Muscle of arm (tissue), 1 donor: ENCODE measurements at regions not wholly inside any gene's neighbourhood (a gene's known extent, or its start where the extent isn't known, plus 50 kb on each side); places are given as distances from the start of the nearest gene placed in this dataset.
"Not testable (repeated sequence)": the region's sequence is repeated elsewhere in the genome, so short reads cannot be mapped to it uniquely, and the experiment has no call there.

Source experiments
- DNase-seq: peaks from one replicate; pipeline ENCODE4 v3.0.0-alpha.2; 2013

DNA sequence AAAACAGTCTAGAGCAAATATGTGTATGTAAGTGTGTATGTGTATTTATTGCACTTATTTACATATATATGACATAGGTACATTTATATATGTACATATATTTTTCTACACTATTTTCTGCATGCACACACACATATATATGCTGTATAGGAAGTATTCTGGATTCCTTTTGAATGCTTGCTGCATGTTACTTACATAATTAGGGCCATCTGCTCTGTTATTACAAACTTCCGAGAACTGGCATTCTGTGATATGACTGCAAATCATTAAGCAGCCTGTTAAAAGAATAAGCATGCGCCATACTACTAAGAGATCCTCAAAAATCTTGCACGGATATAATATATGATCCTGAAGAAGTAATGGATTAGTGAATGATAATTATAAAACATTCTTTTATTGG is 1157.6 kb upstream of the TENM3 start:
- DNase-seq, result no peak

DNA sequence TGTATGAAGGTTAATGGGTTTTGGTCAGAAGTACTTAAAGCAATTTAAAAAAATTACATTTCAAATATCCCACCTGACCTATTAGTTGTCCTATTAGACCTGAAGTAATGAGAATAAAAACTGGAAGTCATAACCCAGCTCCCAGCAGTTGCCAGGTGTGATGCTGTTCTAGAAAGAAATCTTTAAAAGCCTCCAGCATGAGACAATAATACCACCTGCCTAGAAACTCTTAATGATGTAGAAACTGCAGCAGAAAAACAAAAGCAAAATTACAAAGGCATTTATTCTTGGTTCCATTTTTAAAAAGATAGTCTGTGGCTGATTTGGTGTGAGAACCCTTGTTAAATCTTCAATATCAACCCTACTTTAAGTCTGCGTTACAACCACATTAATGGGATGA is 1137.7 kb upstream of the TENM3 start:
- DNase-seq, result no peak

DNA sequence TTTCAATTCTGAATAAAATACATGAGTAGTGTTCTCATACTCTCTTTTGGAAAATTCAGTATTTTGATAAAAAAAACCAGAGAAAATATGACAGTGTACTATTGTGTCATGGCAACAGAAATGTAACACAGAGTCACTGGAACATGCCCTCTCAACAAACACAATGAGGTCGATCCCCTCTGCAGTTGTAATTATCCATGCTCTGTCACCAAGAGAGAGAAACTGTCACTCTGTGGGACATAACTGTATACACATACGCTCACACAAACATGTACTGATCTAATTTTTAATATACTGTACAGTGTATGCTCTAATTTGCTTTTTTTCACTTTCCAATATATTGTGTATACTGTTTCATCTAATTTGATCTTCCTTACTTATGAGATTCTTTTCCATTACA is 1136.8 kb upstream of the TENM3 start:
- DNase-seq, result no peak

DNA sequence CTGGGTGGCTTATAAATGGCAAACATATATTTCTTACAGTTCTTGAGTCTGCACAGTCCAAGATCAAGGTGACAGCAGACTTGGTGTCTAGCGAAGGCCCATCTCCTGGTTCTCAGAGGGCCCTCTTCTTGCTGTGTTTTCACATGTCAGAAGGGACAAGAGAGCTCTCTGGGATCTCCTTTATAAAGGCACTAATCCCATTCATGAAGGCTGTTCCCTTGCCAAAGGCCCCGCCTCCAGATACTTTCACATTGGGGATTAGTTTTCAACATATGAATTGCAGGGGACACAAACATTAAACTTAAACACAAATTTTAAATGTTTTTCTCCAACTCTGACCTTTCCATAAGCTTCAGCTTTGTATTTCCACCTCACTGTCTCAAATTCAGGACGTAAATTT is 1135.0 kb upstream of the TENM3 start:
- DNase-seq, result no peak

DNA sequence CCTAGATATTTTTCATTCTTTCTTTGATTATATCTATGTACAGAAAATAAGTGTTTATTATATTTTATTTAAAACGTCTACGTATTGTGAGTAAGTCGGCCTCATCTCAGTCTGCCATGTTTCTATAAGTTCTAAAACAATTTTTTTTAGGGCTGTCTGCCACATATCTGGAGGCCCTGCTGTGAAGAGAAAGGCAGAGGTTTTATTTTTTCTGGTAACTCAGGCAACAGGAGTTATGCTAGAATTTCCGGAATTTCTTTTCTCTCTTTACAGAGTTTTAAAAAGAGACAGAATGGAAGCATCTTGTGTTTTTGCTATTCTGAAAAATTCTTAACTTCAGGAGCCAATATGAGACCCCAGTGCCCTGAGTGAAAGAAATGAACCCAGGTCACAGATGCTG is 1124.0 kb upstream of the TENM3 start:
- peak; percentile 23 for DNase-seq

DNA sequence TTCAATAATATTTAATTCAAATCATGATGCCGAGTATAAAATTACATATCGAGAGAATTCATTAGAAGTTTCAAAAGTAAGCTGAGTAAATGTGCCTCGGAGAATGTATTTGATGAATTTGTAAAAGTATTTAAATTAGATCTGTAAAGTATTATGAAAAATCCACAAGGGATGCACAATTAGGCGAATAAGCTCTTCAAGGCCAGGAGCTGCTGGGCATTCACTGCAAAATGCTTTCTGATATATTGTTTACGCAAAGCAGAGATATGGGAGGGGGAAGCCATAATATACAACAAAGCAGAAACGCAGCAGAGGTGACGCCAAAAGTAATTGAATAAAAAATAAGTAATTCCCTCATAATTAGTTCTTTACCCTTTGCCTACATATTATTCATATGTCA is 1121.5 kb upstream of the TENM3 start:
- DNase-seq, result no peak

DNA sequence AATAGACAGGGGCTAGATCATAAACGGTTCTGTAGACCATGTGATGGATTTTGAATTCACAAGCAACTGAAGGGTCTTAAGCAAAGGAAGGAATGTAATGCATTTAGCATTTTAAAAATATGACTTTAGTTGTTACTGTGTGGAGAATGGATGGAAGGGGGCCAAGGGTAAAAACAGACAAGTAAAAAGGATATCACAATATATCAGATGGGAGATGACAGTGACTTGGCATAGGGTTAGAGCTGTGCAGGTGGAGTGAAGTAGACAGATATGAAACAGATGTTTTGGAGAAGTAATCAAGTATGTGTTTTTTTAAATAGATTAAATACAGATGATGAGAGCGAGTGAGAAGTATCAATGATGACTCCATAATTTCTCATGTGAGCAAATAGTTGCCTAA is 1116.0 kb upstream of the TENM3 start:
- DNase-seq, result peak; percentile 74

DNA sequence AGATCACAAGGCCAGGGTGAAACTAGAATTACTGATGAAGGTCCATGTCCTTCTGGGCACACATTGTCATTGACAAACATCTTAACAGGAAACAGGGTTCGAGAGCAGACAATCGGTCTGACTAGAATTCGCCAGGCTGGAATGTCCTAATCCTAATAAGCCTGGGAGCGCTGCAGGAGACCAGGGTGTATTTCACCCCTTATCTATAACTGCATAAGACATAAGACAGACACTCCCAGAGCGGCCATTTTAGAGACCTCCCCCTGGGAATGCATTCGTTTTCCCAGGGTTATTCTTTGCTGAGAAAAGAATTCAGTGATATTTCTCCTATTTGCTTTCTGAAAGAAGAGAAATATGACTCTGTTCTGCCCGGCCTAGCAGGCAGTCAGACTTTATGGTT is 1112.9 kb upstream of the TENM3 start:
- DNase-seq, result not testable (repeated sequence)

DNA sequence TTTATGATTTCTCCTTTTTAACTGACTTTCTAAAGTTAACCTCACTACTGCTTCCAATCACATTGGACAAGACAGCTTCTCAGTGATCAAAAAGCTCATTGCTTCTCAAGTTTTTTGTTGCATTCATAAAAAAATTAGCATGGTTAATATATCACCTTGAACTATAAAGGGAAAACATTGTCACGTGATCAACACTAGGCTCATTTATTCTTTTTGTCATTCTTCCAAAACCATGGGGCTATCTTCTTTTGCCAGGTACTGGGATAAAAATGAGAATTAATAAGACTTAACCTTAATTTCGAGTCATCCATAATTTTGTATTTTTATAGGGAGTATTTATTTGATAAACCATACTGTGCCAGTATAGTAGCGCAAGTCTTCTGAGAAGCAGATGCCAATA is 1105.9 kb upstream of the TENM3 start:
- DNase-seq, result no peak

DNA sequence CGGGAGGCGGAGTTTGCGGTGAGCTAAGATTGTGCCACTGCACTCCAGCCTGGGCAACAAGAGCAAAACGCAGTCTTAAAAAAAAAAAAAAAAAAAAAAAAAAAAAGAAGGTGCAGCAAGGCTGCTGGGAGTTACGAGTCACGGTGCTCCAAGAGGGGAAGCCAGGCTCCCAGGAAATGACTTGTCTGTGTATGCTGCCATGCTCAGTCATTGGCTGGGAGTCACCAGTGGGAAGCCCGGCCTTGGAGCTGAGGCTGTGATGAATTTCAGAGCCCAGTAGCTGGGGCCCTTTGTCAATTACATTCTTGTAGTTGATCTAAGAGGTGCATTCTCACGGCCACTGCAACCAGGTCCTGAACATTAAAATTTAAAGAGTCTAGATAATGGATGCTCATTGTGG is 1105.1 kb upstream of the TENM3 start:
- DNase-seq, result no peak

DNA sequence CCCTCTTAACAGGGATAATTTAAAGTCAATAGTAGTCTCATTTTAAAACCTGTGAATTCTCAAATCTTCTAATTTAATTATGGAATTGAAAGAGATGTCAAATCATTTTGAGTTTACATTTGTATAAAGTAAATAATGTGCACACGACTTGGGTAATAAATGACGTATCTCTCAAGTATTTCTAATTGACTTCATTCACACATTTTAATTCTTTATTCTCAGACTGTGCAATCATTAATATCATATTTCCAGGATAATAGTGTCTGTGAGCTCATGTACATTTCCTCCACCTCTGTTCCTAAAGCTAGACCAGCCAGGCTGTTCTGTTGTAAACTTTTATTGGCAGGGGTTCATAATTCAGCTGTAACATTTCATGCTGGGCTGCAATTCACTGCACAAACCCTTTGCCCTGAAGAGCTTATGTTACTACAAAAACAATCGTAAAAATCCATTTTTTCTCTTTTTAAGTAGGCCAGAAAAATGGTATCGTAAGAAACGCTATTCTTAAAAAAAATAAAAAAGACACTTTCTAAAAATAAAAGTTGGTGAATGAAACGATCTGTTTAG is 1103.1 kb upstream of the TENM3 start:
- no peak for DNase-seq

DNA sequence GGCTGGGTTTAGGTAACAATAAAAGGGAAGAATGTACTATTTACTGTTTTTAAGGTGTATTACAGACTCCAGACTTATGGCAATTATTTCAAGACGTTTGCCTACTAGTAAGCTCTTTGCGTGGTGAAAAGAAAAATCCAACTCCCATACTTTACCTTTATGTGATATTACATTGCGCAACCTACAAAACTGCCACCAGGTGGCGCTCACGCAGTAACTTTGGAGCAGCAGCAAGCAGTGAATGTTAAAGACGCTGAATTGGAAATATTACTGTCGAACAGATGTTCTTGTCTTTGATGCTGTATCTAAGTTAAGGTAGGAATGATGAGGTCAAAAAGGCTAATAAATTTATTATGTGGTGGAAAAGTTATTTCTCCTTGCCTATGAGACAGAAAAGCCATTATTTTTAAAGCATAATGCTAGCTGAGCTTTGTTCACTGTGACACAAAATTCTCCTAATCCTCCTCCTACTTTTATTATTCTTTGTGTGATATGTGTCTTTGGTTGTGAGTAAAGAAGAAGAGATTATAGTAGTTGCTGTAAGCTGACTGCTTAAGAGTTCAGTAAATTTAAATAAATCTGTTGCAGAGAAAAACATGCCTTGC is 1099.8 kb upstream of the TENM3 start:
- peak; percentile 88 for DNase-seq

DNA sequence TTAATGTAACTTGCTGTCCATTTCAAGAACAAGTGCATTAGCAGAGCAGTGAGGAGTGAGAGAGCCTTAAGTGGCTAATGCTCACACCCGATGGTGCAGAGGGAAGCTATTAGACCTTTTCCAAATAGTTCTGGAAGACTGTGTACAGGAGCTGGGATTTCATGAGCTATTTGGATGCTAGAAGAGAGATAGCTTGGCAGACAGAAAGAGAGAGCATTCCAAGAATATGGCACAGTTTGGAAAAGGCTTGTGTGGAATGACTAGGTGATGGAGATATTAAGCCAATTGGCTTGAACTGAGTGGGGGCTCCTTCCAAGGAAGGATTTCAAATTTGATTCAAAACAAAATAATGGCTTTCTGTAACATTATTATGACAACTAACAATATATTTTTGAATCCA is 1097.2 kb upstream of the TENM3 start:
- no peak for DNase-seq

DNA sequence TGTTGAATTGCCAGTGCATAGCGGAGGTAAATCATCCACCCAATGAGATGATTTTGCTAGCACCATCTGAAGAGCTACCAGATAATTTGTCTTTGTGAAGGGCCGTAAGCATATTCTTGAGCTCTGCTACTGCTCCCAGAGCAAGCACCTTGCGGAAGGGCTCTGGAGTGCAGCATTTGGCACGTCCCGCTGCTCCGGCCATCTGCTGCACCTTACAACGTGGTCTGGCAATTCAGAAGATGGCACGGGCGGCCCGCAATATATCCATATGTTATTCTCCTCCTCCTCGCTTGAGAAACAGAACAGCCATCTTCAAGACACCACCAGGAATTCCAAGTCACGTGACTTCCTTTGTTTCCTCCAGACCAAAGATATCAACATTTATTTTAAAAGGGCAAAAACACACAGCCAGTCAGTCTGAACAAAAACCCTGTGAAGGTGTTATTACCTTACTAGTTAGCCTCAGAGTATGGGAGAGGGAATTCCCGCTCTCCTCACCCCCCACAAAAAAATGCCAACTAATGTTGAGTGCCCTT is 1095.7 kb upstream of the TENM3 start:
- DNase-seq, result no peak

DNA sequence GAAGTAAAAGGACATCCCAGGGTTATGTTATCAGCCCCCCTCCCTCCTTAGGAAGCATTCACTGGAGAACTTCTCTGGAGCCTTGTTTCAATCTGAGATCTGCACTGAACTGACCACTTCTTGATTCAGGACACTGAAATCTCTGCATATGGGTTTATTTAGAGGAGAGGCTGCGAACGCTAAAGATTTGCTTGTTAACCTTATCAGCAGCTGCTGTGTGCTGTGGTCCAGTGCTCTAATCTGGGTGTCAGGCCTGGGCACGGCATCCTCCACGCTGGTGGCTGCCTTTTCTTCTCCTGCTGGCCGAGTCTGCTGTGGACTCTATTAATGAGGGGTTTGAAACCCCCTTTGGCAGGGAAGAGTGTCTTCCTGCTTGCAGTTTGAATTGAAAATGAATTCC is 1094.7 kb upstream of the TENM3 start:
- no peak for DNase-seq

DNA sequence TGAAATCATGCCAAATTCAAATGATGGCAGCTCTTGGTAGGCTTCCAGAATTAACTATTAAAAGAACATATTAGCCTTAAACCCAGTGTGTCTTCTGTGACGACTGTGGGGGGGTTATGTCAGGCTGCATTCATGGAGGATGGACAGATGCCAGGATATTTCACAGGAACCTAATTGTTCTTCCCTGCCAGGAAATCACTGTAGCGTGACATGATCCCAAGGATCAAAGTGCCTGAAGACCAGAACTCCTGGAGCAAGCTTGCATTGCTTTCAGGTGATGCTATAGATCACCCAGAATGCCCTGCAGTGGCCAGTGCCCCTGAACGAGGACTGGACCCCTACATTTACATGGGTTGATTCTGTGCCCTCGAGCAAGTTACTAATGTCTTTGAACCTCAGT is 1093.0 kb upstream of the TENM3 start:
- DNase-seq, result no peak

DNA sequence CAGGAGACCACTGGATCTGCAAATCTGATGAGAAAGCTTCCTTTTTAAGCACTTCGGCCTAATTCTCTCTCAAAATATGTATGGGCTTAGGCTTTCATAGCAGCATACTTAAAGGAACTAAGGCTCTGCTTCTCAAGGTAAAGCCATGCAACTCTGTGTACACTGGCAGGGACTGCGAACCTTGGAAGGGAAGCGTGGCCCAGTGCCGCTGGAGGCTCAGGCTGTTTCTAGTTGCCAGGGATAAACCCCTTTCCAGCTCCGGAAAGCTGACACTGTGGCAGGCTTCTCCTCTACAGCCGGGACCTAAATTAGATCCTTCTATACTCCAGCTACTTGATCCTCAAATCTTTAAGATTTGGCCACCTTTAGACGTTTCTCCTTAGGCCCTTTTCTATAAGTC is 1091.3 kb upstream of the TENM3 start:
- no peak for DNase-seq

DNA sequence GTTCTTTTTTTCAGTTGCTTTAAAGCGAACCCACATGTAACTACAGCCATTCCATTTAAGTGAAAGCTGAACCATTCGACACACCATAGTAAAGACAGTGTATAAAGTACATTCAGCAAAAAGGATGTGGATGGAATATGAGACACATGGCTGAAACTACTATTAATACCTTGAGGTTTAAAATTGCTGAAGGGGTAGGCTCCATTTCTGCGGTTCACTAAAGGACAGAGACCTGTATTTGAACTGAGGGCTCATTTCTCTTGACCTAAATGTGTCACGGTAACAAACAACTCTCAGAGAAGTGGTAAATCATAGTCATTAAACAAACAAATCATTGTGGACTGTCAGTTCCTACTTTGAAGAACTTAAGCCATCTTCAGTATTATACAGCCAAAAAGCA is 1085.6 kb upstream of the TENM3 start:
- no peak for DNase-seq

DNA sequence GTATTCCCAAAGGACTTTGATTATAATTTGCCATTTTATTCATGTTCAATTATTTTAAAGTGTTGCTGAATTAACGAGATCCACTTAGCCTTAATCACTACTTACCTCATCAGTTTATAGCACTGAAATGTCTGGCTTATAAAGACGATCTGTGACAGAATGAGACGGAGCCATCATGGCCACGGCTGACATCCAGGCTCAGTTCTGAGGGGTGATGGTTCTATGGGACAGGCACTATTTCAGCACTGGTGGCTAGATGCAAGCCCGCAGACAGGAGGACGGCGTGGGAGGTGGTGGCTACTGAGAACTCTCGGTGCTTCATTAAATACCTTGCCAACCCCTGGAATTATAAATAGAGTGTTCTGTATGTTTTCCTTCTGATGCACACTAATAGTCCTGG is 1084.2 kb upstream of the TENM3 start:
- DNase-seq, result no peak

DNA sequence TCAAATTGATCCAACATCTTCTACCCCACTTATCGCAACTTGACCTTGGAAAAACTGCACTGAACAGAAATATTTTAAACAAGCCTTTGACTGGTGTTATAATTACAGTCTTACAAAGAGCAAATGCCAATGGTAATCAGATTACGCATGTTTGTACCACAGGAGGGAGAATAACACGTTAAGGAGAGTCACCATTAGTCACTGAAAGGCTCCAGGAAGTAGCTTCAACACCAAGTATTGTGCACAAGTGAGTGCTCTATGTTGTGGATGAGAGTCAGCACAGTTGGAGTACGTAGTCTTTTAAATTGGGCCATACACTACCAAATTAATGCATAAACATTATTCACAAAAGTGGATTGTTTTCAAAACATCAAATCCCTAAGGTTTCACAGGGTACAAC is 1081.5 kb upstream of the TENM3 start:
- no peak for DNase-seq

DNA sequence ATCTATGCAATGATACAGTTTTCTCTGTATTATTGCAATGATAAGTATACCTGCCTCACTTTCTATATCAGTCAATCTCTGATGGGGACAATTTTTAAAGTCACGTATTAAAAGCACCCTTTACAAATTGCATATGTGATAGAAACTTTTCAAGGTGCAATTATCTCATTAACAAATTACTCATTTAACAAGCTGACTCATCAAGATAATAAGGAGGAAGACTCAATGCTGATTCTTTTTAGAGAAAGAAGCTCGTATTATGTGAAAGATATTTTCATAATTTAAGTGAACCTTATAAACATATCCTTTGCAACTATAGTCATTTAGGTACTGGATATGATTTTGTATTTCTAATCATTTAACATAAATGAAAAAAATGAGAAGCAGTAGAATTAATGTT is 1080.9 kb upstream of the TENM3 start:
- no peak for DNase-seq

DNA sequence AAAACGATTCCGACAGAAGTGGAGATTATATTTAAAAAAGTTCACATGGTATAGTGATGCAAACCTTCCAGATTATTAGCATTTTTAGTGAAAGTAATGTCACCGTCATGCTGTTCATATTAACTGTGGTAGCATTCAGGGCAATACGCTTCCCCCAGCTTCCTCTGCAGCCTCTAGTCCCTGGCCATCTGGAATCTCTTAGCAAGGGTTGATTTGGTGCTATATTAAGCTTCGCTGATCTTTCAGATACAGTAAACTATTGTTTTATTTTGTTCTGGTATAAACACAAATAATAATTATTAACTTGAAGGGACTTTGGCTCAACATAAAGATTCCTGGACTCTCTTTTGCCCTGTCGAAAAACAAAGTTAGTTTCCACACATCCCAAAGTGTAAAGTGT is 1080.5 kb upstream of the TENM3 start:
- DNase-seq, result no peak

DNA sequence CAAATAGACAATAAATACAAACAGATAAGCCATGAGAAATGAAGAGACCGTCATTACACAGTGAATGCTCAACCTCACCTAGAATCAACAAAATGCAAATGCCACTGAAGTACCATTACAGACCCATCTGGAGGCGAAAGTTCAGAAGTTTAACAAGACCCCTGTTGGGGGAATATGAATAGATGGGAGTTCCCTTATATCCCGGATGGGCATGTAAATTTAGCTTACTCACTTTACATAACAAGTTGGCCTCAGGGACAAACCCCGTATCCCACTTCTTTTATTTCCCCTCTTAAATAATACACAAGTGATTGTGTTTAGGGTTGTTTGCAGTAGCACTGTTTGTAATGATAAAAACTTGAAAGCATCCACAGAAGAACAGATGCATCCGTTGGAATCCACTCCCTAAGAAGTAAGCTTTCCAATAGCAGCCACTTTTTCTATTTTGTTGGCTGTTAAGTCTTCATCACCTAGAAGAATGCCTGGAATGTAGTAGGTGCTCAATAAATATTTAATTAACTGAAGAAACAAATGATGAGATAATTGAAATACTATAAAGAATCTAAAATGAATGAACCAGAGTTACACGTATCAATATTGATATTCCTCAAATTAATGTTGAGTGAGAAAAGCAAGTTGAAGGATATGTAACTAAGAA is 1076.3 kb upstream of the TENM3 start:
- DNase-seq, result no peak
